GM12892 (cell line): ENCODE measurements at regions not wholly inside any gene's neighbourhood (a gene's known extent, or its start where the extent isn't known, plus 50 kb on each side); places are given as distances from the start of the nearest gene placed in this dataset.
"Not testable (repeated sequence)": the region's sequence is repeated elsewhere in the genome, so short reads cannot be mapped to it uniquely, and the experiment has no call there.

ENCODE experiments used
- DNase-seq: peaks from one replicate; pipeline ENCODE4 v3.0.0; 2011; ENCODE audit not compliant: insufficient read length
- FAIRE-seq: peaks from 2 replicates; lab custom pipeline; 2011; peaks lifted over from hg19 to GRCh38; lab: Jason Lieb, UNC
- POLR2A ChIP-seq: IDR thresholded peaks from 2 replicates; pipeline ENCODE4 v1.6.1; 2011; ENCODE audit warnings: low read depth, low read length, control low read depth
- POLR2AphosphoS5 ChIP-seq: IDR thresholded peaks from 2 replicates; pipeline ENCODE4 v1.6.1; 2011; ENCODE audit warnings: low read depth, low read length, control low read depth
- TAF1 ChIP-seq: IDR thresholded peaks from 2 replicates; pipeline ENCODE4 v1.6.1; 2011; ENCODE audit warnings: low read depth, mild to moderate bottlenecking, control low read depth, low read length, borderline replicate concordance

DNA sequence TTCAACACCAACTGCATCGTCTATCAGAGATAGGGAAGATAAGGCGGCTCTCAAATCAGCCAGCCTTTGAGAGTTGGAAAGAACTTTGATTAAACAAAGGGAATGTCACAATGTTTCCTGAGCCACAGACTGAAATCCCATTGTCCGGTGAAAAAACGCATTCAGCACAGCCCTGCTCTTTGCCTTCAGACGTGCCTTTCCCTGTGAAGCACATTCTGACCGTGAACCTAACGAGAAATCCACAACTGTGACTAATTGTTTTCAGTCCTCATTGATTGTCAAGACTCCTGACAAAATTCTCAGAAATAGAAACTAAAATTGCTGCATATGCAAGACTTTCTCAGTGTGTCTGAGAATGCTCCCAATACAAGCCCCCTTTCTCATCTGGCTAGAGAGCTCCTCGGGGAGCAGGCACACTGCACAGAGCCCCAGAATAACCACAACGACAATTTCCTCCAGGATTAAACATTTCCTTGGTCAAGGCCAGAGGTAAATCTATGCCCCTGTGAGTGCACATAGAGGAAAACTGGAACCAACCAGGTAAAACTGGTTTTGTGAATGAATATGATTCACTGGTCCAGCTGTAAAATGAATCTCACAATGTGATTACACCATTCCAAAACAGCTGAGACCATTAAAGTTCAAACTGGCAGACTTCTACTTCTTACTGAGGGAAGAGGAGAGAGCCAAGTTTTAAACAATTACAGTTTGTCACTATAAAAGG lies 561.9 kb upstream of the ID2 start:
- TF ChIP-seq POLR2AphosphoS5 (no peak), POLR2A (no peak), TAF1 (no peak)
- DNase-seq (no peak), FAIRE-seq (no peak)

DNA sequence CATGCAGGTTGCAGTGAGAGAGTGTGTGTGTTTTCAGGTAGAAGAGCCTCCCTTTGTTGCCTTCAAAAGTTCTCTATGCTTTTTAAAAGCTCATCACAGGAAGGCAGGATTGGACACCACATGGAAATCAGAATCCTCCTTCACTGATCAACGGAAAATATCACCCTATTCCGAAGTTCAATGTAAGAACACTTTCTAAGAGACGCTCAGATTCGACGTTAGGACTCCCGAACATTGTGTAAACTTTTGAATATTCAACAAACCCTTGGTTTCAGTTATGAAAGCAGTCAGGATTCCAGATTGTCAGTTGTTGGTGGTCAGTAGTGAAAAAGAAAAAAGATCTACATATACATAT lies 561.4 kb upstream of the ID2 start:
- FAIRE-seq (no peak), DNase-seq (no peak)
- no peak for TF ChIP-seq POLR2AphosphoS5
- no peak for TF ChIP-seq TAF1
- no peak for TF ChIP-seq POLR2A

DNA sequence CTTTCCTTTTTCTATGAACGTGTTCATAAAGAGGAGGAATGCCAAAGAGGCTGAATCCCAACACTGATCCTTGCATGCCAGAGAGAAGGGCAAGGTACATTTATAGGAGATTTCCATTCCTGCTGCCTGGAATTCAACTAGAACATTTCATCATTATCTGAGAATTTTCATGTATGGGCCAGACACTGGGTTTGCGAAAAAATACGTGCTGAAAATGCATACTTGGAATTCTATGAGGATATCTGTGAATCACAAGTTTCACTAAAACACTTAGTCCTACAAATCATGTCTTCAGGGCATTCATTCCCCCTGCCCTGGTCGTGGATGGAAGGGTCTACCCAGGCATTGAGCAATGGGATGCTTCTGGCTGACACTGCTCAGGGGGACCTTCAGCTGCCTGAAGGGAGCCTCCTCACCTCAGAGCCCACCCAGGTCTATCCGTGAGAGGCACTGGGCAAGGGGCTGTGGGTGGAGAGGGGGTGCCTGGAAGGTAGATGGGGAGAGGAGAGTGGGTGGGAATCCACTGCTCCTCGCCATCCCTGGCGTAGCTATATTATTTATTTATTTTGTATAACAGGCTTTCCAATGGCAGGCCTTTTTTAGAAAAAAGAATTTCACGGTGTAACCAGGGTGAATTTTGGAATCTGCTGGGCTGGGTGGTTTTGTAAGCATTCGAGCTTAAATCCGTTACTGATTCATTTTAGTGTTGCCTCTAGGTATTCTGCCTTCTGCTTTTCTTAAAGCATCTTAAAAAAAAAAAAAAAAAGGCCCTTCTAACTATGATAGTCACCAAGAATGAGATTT lies 560.6 kb upstream of the ID2 start:
- no peak for FAIRE-seq
- no peak for TF ChIP-seq POLR2AphosphoS5
- no peak for TF ChIP-seq POLR2A
- no peak for TF ChIP-seq TAF1
- no peak for DNase-seq

DNA sequence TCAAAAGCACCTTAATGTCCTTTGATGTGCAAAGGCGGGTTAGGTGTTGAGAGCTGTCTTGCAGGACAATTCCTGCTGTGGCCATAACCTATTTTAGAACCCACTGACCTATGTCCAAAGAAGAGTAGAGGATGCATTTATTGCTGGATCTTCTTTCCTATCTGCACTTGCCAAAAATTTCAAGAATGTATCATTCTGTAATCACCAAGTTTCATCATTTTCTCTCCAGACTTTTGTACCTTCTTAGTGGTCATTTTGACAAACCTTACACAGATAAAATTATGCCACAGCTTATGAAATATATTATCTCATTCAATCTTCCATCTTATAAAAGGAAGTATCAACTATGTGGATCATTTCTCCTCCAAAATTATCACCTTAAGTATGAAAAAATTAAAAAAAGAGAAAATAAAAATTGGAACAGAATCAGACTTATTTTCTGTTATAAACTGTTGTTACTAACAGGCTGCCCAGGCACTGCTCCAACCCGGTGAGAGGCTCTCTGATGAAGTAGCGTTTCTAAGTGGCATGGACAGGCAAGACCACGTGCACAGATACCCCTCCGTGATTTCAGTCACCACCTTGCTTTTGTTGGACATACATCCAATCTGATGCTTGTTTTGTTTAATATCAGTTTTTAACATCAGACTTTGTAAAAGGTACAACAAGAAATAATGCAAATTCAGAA lies 559.9 kb upstream of the ID2 start:
- FAIRE-seq = no peak
- no peak for DNase-seq
- no peak for TF ChIP-seq POLR2A
- TF ChIP-seq TAF1 = no peak
- no peak for TF ChIP-seq POLR2AphosphoS5

DNA sequence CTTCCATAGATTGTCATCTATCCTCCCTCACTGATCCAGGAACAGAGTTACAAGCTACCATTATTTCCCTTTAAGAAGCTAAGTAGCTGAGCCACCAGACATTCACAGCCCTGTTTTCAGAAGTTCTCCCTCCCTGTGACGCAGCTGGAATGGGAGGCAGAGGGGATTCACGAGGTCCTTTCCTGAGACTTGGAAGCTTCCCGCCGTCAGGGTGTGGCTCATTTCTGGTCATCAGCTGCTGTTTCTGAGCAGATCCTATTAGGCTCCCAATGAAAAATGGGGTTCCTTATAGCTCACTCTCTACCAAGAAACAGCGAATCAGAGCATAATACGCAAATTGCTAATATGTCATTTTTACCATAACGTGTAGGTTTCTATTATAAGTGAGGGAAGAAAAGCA lies 559.3 kb upstream of the ID2 start:
- TF ChIP-seq POLR2AphosphoS5 (no peak), POLR2A (no peak), TAF1 (no peak)
- FAIRE-seq (no peak), DNase-seq (no peak)

DNA sequence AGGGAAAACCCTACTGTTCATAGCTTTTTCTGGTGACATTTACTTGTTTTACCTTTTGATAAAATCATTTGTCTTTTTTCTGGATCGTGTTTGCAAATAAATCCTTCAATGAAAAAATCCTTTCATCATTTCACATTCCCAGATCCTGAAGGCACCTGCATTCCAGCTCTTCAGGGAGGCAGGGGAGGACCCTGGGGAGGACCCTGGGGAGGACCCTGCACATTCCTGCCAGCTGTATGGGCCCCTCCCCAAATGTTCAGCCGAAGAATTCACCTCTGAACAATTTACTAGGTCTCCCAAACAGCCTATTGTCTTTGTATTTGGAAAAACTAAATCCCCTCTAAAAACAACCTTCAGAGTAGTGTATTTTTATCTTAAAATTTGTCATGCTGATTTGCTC lies 558.4 kb upstream of the ID2 start:
- no peak for DNase-seq
- no peak for FAIRE-seq

DNA sequence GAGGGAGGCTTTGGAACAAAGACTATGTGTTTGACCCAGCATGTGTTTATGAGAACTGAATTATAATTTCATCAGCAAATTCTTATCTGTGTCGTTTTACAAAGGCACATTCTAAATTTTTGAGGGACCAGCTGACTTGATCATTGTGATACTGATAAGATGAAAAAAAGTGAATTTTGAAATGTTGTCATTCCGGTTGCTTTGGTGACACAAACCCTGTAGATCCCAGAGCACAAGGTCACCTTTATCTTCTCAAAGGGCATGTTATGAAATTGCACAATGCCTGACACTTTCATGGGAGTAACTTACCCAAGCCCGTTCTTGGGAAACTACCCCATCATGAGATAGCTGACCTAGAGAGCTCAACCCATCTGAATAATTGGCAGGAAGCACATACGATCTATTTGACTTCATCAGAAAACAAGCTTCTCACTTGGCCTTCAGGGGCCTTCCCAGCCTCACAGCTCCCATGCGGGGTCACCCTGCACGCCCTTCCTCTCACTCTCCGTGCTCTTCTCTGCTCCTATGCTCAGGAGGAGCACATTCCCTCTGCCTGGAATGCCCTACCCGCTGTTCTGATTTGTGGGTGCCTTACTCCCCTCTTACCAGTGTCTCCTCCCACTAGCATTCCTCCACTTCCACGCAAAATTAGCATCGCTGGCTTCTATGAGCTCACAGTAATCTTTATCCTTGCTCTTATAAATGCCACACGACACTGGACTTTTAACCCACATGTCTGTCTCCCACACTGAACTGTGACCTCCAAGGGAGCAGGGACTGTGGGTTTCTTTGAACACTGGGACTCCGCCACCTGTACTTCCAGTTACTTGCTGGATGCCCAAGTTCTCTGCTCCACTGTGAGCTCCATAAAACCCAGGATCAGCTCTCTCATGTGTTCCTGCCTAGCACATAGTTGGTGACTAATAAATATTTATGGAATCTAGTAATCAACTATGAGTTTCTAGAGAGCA lies 555.8 kb upstream of the ID2 start:
- TF ChIP-seq TAF1 (no peak), POLR2A (no peak), POLR2AphosphoS5 (no peak)
- DNase-seq (no peak), FAIRE-seq (no peak)

More for the DNA sequence above, 558.4 kb upstream of the ID2 start:
- TF ChIP-seq POLR2AphosphoS5 (no peak), TAF1 (no peak), POLR2A (no peak)

DNA sequence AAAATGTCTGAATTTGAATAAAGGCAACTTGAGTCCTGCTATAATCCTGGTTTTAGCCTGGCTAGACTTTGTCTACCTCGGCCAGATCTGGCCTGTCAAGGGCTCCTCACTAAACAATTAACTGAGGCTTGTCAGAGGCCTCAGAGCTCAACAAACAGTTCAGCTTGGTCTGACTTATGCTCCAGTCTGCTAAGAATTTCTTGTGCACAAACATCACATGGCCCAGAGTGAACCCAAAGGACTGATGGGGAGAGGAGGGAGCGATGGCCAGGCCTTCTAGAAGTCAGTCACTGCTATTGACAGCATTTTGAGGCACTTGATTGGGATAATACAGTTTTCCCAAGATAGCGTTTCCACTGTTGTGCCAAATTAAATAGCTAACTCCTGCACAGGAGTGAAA lies 555.1 kb upstream of the ID2 start:
- TF ChIP-seq POLR2AphosphoS5 = no peak
- TF ChIP-seq POLR2A = no peak
- TF ChIP-seq TAF1 = no peak
- FAIRE-seq (no peak), DNase-seq (no peak)

DNA sequence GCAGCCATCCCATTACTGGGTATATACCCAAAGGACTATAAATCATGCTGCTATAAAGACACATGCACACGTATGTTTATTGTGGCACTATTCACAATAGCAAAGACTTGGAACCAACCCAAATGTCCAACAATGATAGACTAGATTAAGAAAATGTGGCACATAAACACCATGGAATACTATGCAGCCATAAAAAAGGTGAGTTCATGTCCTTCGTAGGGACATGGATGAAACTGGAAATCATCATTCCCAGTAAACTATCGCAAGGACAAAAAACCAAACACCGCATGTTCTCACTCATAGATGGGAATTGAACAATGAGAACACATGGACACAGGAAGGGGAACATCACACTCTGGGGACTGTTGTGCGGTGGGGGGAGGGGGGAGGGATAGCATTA lies 550.4 kb upstream of the ID2 start:
- not testable (repeated sequence) for FAIRE-seq, DNase-seq

DNA sequence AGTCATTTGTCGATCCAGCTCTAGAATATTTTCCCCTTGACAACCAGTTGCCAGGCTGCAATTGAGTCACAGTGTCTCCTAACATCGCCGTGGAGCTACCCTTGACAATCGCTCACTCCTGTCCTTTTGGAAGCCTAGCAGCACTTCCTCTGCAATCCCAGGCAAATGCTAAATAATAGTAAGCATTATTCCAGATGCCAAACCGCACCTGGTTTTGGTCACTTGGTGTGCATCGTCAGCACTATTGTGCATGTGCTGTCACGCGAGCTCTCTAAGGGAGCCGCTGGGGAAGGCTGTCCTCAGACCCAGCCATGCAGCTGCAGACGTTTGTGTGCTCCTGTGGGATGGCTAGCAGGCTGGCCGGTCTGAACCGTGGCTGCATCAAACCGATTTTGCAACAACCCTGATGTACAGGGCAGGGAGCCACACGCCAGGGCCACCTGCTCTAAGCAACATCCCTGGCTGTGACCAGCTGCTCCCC lies 549.5 kb upstream of the ID2 start:
- DNase-seq = no peak
- TF ChIP-seq POLR2AphosphoS5 (no peak), POLR2A (no peak), TAF1 (no peak)
- FAIRE-seq = no peak

DNA sequence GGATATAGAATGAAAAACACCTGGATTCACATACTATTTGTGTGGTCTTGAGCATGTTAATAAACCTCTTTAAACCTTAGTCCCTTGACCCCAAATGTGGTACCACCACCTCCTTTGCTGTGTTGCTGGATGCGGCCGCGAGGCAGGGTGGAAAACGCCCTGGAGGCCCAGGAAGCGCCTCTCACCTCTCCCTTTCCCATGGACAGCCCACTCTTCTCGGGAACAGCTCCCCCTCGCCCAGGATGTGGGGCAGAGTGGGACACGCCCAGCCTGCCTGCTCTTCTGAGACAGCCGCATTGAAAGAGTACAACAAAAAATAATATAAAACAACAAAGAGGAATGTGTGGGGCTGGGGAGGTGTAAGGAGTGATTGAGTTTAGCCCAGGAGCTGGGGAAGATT lies 549.0 kb upstream of the ID2 start:
- FAIRE-seq = no peak
- TF ChIP-seq POLR2AphosphoS5 (no peak), TAF1 (no peak), POLR2A (no peak)
- DNase-seq = no peak
